ENCODE measurements at regions not wholly inside any gene's neighbourhood (a gene's known extent, or its start where the extent isn't known, plus 50 kb on each side); places are given as distances from the start of the nearest gene placed in this dataset.

DNA sequence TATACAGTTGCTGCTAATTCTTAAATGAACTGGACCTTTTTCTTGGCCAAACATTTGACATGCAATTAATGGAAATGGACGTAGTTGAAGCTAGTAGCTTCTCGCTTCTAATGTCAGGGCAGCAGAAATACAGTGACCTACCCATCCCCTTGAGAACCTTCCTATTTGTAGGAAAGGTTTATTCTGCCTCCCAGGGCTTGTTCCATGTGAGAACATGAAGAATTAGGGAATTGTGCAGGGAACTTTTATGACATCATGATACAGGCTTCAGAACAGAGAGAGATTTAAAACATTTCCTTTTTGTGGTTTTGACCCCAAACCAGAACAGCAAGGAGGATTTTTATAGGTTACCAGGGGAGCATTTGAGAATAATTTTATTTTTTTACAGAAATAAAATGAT is 406.6 kb upstream of the PPP2R3A start:
- TF ChIP-seq, protein P1, sequence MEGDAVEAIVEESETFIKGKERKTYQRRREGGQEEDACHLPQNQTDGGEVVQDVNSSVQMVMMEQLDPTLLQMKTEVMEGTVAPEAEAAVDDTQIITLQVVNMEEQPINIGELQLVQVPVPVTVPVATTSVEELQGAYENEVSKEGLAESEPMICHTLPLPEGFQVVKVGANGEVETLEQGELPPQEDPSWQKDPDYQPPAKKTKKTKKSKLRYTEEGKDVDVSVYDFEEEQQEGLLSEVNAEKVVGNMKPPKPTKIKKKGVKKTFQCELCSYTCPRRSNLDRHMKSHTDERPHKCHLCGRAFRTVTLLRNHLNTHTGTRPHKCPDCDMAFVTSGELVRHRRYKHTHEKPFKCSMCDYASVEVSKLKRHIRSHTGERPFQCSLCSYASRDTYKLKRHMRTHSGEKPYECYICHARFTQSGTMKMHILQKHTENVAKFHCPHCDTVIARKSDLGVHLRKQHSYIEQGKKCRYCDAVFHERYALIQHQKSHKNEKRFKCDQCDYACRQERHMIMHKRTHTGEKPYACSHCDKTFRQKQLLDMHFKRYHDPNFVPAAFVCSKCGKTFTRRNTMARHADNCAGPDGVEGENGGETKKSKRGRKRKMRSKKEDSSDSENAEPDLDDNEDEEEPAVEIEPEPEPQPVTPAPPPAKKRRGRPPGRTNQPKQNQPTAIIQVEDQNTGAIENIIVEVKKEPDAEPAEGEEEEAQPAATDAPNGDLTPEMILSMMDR (conservative IDR thresholded peaks at IDR 0.05 in 1 of 2, IDR thresholded peaks at IDR 0.05 in 1 of 2; ENCODE audit: extremely low read depth in 1 of 2, insufficient read depth in 1 of 2, low read depth in 1 of 2, low read length in 2 of 2) = no peak
- no peak for TF ChIP-seq EZH2 (IDR thresholded peaks at IDR 0.05; ENCODE audit: borderline replicate concordance, low read length)

Measured in mammary epithelial cell (primary cell).